ENCODE measurements at regions not wholly inside any gene's neighbourhood (a gene's known extent, or its start where the extent isn't known, plus 50 kb on each side); places are given as distances from the start of the nearest gene placed in this dataset.

- TF ChIP-seq RAD21 (IDR thresholded peaks at IDR 0.05 in 1 of 2, conservative IDR thresholded peaks at IDR 0.05 in 1 of 2; ENCODE audit: low read depth in 2 of 2, low read length in 2 of 2) (no peak), MAX (IDR thresholded peaks at IDR 0.05) (no peak), POLR2AphosphoS5 (IDR thresholded peaks at IDR 0.05; ENCODE audit: low read depth, low read length) (no peak), POLR2A (IDR thresholded peaks at IDR 0.05; ENCODE audit: control extremely low read depth in 1 of 2, low read depth in 2 of 2, low read length in 2 of 2) (no peak), YY1 (IDR thresholded peaks at IDR 0.05; ENCODE audit: low read depth, low read length) (no peak), CBX8 (IDR thresholded peaks at IDR 0.05; ENCODE audit: borderline replicate concordance, low read depth, low read length) (no peak), EP300 (IDR thresholded peaks at IDR 0.05; ENCODE audit: borderline replicate concordance in 1 of 2, low read depth in 2 of 2, low read length in 2 of 2) (no peak), RFX5 (IDR thresholded peaks at IDR 0.05; ENCODE audit: borderline replicate concordance, low read depth, low read length) (no peak)
These were observed 142.3 kb upstream of the CRY1 start for GRCh38 chr12:107235600-107235999.

Measured in H1 (cell line).